Upper lobe of left lung (tissue), 6 donors: ENCODE measurements at regions not wholly inside any gene's neighbourhood (a gene's known extent, or its start where the extent isn't known, plus 50 kb on each side); places are given as distances from the start of the nearest gene placed in this dataset.

Experiments
- ATAC-seq, 2 donors: fragments of 200-7000 bp; cut with Tn5 transposase; one replicate each; pipeline ENCODE4 v1.9.1; 2022; ENCODE audit warnings: mild to moderate bottlenecking in 2 of 2, moderate library complexity in 2 of 2; ENCODE audit not compliant: low FRiP score in 2 of 2
- DNase-seq, 2 donors: peaks; one replicate each; pipeline ENCODE4 v3.0.0-alpha.2; 2019 to 2020
- H3K27ac ChIP-seq, 4 donors: fragments of 200-600 bp; sonication (generic); one replicate each; pipeline ENCODE4 v1.5.1; 2016 to 2019
- H3K27me3 ChIP-seq, 4 donors: fragments of 200-600 bp; sonication (generic); one replicate each; pipeline ENCODE4 v1.5.1; 2017 to 2019
- H3K36me3 ChIP-seq, 4 donors: fragments of 200-600 bp; sonication (generic); one replicate each; pipeline ENCODE4 v1.5.1; 2016 to 2019
- H3K4me1 ChIP-seq, 4 donors: fragments of 200-600 bp; sonication (generic); one replicate each; pipeline ENCODE4 v1.5.1; 2018 to 2019
- H3K4me3 ChIP-seq, 4 donors: fragments of 200-600 bp; sonication (generic); one replicate each; pipeline ENCODE4 v1.5.1; 2017 to 2019; ENCODE audit warnings: mild to moderate bottlenecking in 2 of 4, moderate library complexity in 1 of 4
- H3K9me3 ChIP-seq, 4 donors: fragments of 200-600 bp; sonication (generic); one replicate each; pipeline ENCODE4 v1.5.1; 2018 to 2019
- CTCF ChIP-seq, 6 experiments: fragments of 450-650 bp in 4 of 6; fragments of 200-600 bp in 2 of 6; sonication (generic) in 2 of 6; IDR thresholded peaks; one replicate each; pipeline ENCODE4 v1.5.1; 2016 to 2019; ENCODE audit warnings: antibody characterized with exemption in 6 of 6
- EP300 ChIP-seq, 4 donors: sonication (generic); formaldehyde crosslinking; IDR thresholded peaks; one replicate each; pipeline ENCODE4 v1.5.1; 2017; ENCODE audit warnings: antibody characterized with exemption in 4 of 4, control low read depth in 2 of 4
- POLR2A ChIP-seq, 4 donors: fragments of 450-650 bp; IDR thresholded peaks; one replicate each; pipeline ENCODE4 v1.5.1; 2016 to 2017; ENCODE audit warnings: antibody characterized with exemption in 4 of 4, mild to moderate bottlenecking in 2 of 4
- POLR2AphosphoS5 ChIP-seq, 2 donors: sonication (generic); formaldehyde crosslinking; IDR thresholded peaks; one replicate each; pipeline ENCODE4 v1.5.1; 2017; ENCODE audit warnings: antibody characterized with exemption in 2 of 2
- WGBS, 2 donors: methylation state at CpG; one replicate each; pipeline ENCODE4 v1.1.5; 2017 to 2018; 5-methylcytosine and 5-hydroxymethylcytosine counted together
- donor health status: DM: no; HTN: no; CAD: no; lungs with moderate emphysema.
- donor health status: DM: no; HTN: yes; CAD: no; lungs with severe emphysema.

GRCh38 chr19:33878910-33879810, 82.5 kb downstream of the KCTD15 start:
- H3K4me3 ChIP-seq = no peak overlapping the region
- peak overlapping the region in 3 of 4 donors; percentile 50 to 86 (median 72) for H3K27ac ChIP-seq
- TF ChIP-seq POLR2AphosphoS5 (IDR thresholded peaks at IDR 0.05) = no peak
- TF ChIP-seq POLR2A (IDR thresholded peaks at IDR 0.05) = no peak
- no peak for TF ChIP-seq CTCF (IDR thresholded peaks at IDR 0.05)
- no peak for TF ChIP-seq EP300 (IDR thresholded peaks at IDR 0.05)
- WGBS, 2 donors = 83 to 88% methylated on average over 10 of the region's 11 CpGs
- H3K36me3 ChIP-seq = no peaks in the 10 kb centered on the region
- H3K27me3 ChIP-seq = no peaks in the 10 kb centered on the region
- peaks cover 3 to 19% (median 14%) of the 10 kb centered on the region in 4 donors for H3K4me1 ChIP-seq
- no peak for DNase-seq
- no peaks in the 10 kb centered on the region for H3K9me3 ChIP-seq
- no peak for ATAC-seq

GRCh38 chr19:33879818-33880575, 83.3 kb downstream of the KCTD15 start:
- Histone ChIP-seq H3K4me1 (peaks cover 3 to 23% (median 18%) of the 10 kb centered on the region in 4 donors), H3K27me3 (no peaks in the 10 kb centered on the region), H3K4me3 (no peak overlapping the region), H3K27ac (peak overlapping the region; percentile 50 to 86 (median 75)), H3K9me3 (no peaks in the 10 kb centered on the region), H3K36me3 (no peaks in the 10 kb centered on the region)
- ATAC-seq (peak in 1 of 2 donors; percentile 24), DNase-seq (peak in 1 of 2 donors; percentile 65)
- TF ChIP-seq POLR2AphosphoS5 (IDR thresholded peaks at IDR 0.05) (no peak), EP300 (IDR thresholded peaks at IDR 0.05) (no peak), CTCF (IDR thresholded peaks at IDR 0.05) (no peak), POLR2A (IDR thresholded peaks at IDR 0.05) (no peak)
- 47 to 56% methylated on average over 11 to 13 of the region's 15 CpGs for WGBS, 2 donors

- Histone ChIP-seq H3K9me3 (no peaks in the 10 kb centered on the region), H3K36me3 (no peaks in the 10 kb centered on the region), H3K4me3 (peak overlapping the region in 2 of 4 donors; percentile 17 to 19), H3K27ac (peak overlapping the region in 3 of 4 donors; percentile 42 to 86 (median 45)), H3K4me1 (peaks cover 3 to 23% (median 18%) of the 10 kb centered on the region in 4 donors), H3K27me3 (no peaks in the 10 kb centered on the region)
- ATAC-seq = peak; percentile 32 to 49
- DNase-seq = no peak
- TF ChIP-seq POLR2A (IDR thresholded peaks at IDR 0.05) (no peak), CTCF (IDR thresholded peaks at IDR 0.05) (no peak), POLR2AphosphoS5 (IDR thresholded peaks at IDR 0.05) (peak; percentile 46 to 73), EP300 (IDR thresholded peaks at IDR 0.05) (peak in 2 of 4 donors; percentile 35 to 43)
- WGBS, 2 donors = 5 to 7% methylated on average over 7 to 12 of the region's 12 CpGs
Observed at GRCh38 chr19:33883859-33884519, 87.3 kb downstream of the KCTD15 start.

GRCh38 chr19:33885236-33885635, 88.6 kb downstream of the KCTD15 start:
- Histone ChIP-seq H3K4me1 (peaks cover 0 to 17% (median 13%) of the 10 kb centered on the region in 4 donors), H3K27ac (peak overlapping the region in 1 of 4 donors; percentile 86), H3K36me3 (no peaks in the 10 kb centered on the region), H3K27me3 (no peaks in the 10 kb centered on the region), H3K9me3 (no peaks in the 10 kb centered on the region), H3K4me3 (no peak overlapping the region)
- TF ChIP-seq EP300 (IDR thresholded peaks at IDR 0.05) (no peak), POLR2AphosphoS5 (IDR thresholded peaks at IDR 0.05) (no peak), CTCF (IDR thresholded peaks at IDR 0.05) (no peak), POLR2A (IDR thresholded peaks at IDR 0.05) (no peak)
- ATAC-seq = no peak
- DNase-seq = no peak
- WGBS, 2 donors = 71 to 76% methylated on average over 6 of the region's 6 CpGs
